Aorta (tissue), 5 donors: ENCODE measurements at regions not wholly inside any gene's neighbourhood (a gene's known extent, or its start where the extent isn't known, plus 50 kb on each side); places are given as distances from the start of the nearest gene placed in this dataset.

Source experiments
- ATAC-seq: fragments of 200-7000 bp; cut with Tn5 transposase; one replicate; pipeline ENCODE4 v1.9.1; 2022; ENCODE audit warnings: moderate library complexity; ENCODE audit not compliant: low FRiP score
- DNase-seq, 2 donors: peaks; one replicate each; pipeline ENCODE4 v3.0.0-alpha.2; 2020
- H3K27ac ChIP-seq, 2 donors: one replicate each; pipeline ENCODE4 v1.5.1; 2013; ENCODE audit warnings: low read length in 2 of 2, mild to moderate bottlenecking in 2 of 2, moderate library complexity in 2 of 2, control low read depth in 1 of 2, inconsistent platforms in 1 of 2, low read depth in 1 of 2
- H3K27me3 ChIP-seq, 2 donors: one replicate each; pipeline ENCODE4 v1.6.1; 2013; ENCODE audit warnings: control low read depth in 1 of 2, low read length in 1 of 2, mild to moderate bottlenecking in 1 of 2, moderate library complexity in 1 of 2; ENCODE audit not compliant: insufficient read depth in 2 of 2, control insufficient read depth in 1 of 2
- H3K36me3 ChIP-seq, 2 donors: one replicate each; pipeline ENCODE4 v1.6.1; 2013; ENCODE audit warnings: control low read depth in 1 of 2, low read length in 1 of 2, mild to moderate bottlenecking in 1 of 2; ENCODE audit not compliant: insufficient read depth in 2 of 2, control insufficient read depth in 1 of 2
- H3K4me1 ChIP-seq, 2 donors: one replicate each; pipeline ENCODE4 v1.6.1; 2013; ENCODE audit warnings: low read length in 2 of 2, control low read depth in 1 of 2, mild to moderate bottlenecking in 1 of 2, moderate library complexity in 1 of 2; ENCODE audit not compliant: insufficient read depth in 2 of 2, control insufficient read depth in 1 of 2
- H3K4me3 ChIP-seq, 2 donors: one replicate each; pipeline ENCODE4 v1.5.1; 2013; ENCODE audit warnings: low read length in 2 of 2, control low read depth in 1 of 2, mild to moderate bottlenecking in 1 of 2
- H3K9me3 ChIP-seq: one replicate; pipeline ENCODE4 v1.6.1; 2013; ENCODE audit warnings: mild to moderate bottlenecking, low read length; ENCODE audit not compliant: control insufficient read depth
- WGBS, 2 donors: extraction: QIAGEN DNeasy Blood & Tissue Kit; methylation state at CpG; one replicate each; pipeline ENCODE4 v1.1.7; 2013; 5-methylcytosine and 5-hydroxymethylcytosine counted together
- intact Hi-C, 2 donors: fragments of 100-400 bp; cut with DNase I; formaldehyde crosslinking; loops; one replicate each; pipeline versions ENCODE4 v1.14.2 to v1.15.0; 2022
- donor health status: healthy with polysubstance abuse.
- donor health status: Bipolar disorder and iron deficiency.
- donor health status: DM: no; HTN: no; CAD: no.
- donor health status: DM: no; HTN: no; CAD: no.
- donor health status: DM: yes; HTN: yes; CAD: no.

DNA sequence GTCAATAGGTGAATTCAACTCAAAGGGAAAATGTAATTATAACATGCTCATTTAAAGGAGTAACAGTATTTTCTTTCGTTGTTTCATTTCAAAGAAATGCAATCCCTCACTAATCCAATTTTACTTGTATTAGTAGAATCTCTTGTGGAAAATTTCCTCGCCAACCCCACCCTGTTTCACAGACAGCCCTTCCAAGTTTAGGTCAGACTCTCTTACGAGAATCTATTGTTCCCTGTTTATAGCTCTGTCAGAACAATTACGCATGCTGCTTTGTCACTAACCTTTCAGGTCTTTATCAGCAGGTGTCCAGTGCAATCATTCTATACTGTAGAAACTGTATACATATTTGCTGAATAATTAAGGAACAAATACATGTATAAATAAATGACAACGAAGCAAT lies 657.8 kb upstream of the LINC00305 start:
- ATAC-seq (no peak), DNase-seq (no peak)
- Histone ChIP-seq H3K27me3 (no peaks in the 10 kb centered on the region), H3K27ac (no peak overlapping the region), H3K36me3 (no peaks in the 10 kb centered on the region), H3K4me1 (no peaks in the 10 kb centered on the region), H3K9me3 (no peaks in the 10 kb centered on the region), H3K4me3 (no peak overlapping the region)
- WGBS, 2 donors: 85 to 91% methylated on average over 5 of the region's 5 CpGs
- intact Hi-C loops: no loop called here

- WGBS, 2 donors: 88 to 95% methylated on average over 2 of the region's 2 CpGs
- no peak overlapping the region for H3K4me3 ChIP-seq
- ATAC-seq (no peak), DNase-seq (no peak)
- intact Hi-C loops: no loop called here
- no peaks in the 10 kb centered on the region for H3K27me3 ChIP-seq
- no peaks in the 10 kb centered on the region for H3K9me3 ChIP-seq
- H3K27ac ChIP-seq: no peak overlapping the region
- H3K36me3 ChIP-seq: no peaks in the 10 kb centered on the region
- no peaks in the 10 kb centered on the region for H3K4me1 ChIP-seq
Observed at GRCh38 chr18:64806232-64806631, 657.3 kb upstream of the LINC00305 start.

DNA sequence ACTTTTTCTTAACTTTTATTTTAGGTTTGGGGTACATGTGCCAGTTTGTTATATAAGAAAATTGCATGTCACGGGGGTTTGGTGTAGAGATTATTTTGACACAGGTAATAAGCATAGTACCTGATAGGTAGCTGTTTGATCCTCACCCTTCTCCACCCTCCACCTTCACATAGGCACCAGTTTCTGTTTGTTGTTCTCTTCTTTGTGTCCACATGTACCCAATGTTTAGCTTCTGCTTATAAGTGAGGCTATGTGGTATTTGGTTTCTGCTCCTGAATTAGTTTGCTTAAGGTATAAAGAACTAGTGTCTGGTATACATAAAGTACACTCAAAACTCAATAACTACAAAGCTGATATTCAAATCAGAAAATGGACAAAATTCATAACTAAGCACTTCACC lies 654.6 kb upstream of the LINC00305 start:
- 79 to 83% methylated on average over 1 of the region's 1 CpG for WGBS, 2 donors

GRCh38 chr18:64800151-64800550 lies 651.3 kb upstream of the LINC00305 start:
- Histone ChIP-seq H3K27ac (no peak overlapping the region), H3K9me3 (no peaks in the 10 kb centered on the region), H3K4me1 (no peaks in the 10 kb centered on the region), H3K27me3 (no peaks in the 10 kb centered on the region), H3K4me3 (no peak overlapping the region), H3K36me3 (no peaks in the 10 kb centered on the region)
- intact Hi-C loops: no loop called here
- ATAC-seq (no peak), DNase-seq (no peak)

More for the DNA sequence above, 654.6 kb upstream of the LINC00305 start:
- Histone ChIP-seq H3K9me3 (no peaks in the 10 kb centered on the region), H3K4me1 (no peaks in the 10 kb centered on the region), H3K4me3 (no peak overlapping the region), H3K36me3 (no peaks in the 10 kb centered on the region), H3K27me3 (no peaks in the 10 kb centered on the region), H3K27ac (no peak overlapping the region)
- intact Hi-C loops: no loop called here
- DNase-seq (no peak), ATAC-seq (no peak)

DNA sequence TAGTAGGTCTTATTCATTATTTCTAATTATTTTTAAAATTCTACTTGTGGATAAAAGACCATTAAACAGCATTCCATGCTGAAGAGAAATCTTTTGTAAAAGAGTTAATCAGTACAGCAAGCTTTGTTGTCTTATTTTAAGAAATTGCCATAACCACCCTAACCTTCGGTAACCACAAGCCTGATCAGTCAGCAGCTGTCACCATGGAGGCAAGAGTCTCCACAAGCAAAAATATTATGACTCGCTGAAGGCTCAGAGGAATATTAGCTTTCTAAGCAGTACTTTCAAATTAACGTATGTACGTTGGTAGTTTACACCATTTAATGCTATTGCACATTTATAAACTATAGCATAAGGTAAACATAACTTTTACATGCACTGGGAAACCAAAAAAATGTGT lies 650.5 kb upstream of the LINC00305 start:
- Histone ChIP-seq H3K27me3 (no peaks in the 10 kb centered on the region), H3K27ac (no peak overlapping the region), H3K4me3 (no peak overlapping the region), H3K4me1 (no peaks in the 10 kb centered on the region), H3K36me3 (no peaks in the 10 kb centered on the region), H3K9me3 (no peaks in the 10 kb centered on the region)
- DNase-seq (no peak), ATAC-seq (no peak)
- intact Hi-C loops: no loop called here
- WGBS, 2 donors: 55 to 66% methylated on average over 4 of the region's 4 CpGs

DNA sequence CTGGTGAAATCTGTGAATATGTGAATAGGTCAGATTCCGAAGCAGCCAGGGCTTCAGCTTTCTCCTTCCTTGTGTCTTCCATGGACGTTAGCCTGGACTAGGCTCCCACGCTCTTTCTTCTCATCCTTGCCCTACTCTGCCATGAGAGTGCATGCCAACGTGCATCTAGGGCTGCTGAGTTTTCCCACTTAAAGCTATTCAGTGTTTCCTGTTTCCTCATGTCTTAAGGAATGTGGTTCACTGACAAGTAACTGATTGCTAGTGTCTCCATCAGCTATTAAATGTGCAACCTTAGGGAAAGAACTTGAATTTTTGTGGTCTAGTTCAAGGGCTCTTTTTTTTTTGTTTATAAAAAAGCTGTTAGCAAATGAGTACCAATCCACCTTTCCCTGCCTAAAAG lies 642.3 kb upstream of the LINC00305 start:
- no peak for ATAC-seq
- Histone ChIP-seq H3K9me3 (no peaks in the 10 kb centered on the region), H3K27ac (no peak overlapping the region), H3K4me3 (no peak overlapping the region), H3K27me3 (no peaks in the 10 kb centered on the region), H3K36me3 (no peaks in the 10 kb centered on the region), H3K4me1 (no peaks in the 10 kb centered on the region)
- intact Hi-C loops: no loop called here
- DNase-seq: no peak
- WGBS, 2 donors: 40 to 43% methylated on average over 4 of the region's 4 CpGs

- WGBS, 2 donors: 39 to 40% methylated on average over 4 of the region's 4 CpGs
- Histone ChIP-seq H3K9me3 (no peaks in the 10 kb centered on the region), H3K27me3 (no peaks in the 10 kb centered on the region), H3K4me3 (no peak overlapping the region), H3K27ac (no peak overlapping the region), H3K4me1 (no peaks in the 10 kb centered on the region), H3K36me3 (no peaks in the 10 kb centered on the region)
- DNase-seq (no peak), ATAC-seq (no peak)
- intact Hi-C loops: no loop called here
Observed at GRCh38 chr18:64785686-64786085, 636.8 kb upstream of the LINC00305 start.

- intact Hi-C loops: no loop called here
- H3K27me3 ChIP-seq: no peaks in the 10 kb centered on the region
Observed at GRCh38 chr18:64777556-64777955, 628.7 kb upstream of the LINC00305 start.

GRCh38 chr18:64765908-64766307 lies 617.0 kb upstream of the LINC00305 start:
- Histone ChIP-seq H3K36me3 (no peaks in the 10 kb centered on the region), H3K27ac (no peak overlapping the region), H3K9me3 (no peaks in the 10 kb centered on the region), H3K4me3 (no peak overlapping the region), H3K27me3 (no peaks in the 10 kb centered on the region), H3K4me1 (no peaks in the 10 kb centered on the region)
- 42 to 52% methylated on average over 3 of the region's 3 CpGs for WGBS, 2 donors
- no peak for DNase-seq
- intact Hi-C loops: no loop called here
- no peak for ATAC-seq

More at GRCh38 chr18:64777556-64777955, 628.7 kb upstream of the LINC00305 start:
- ATAC-seq: no peak
- Histone ChIP-seq H3K4me1 (no peaks in the 10 kb centered on the region), H3K36me3 (no peaks in the 10 kb centered on the region), H3K4me3 (no peak overlapping the region), H3K27ac (no peak overlapping the region), H3K9me3 (no peaks in the 10 kb centered on the region)
- no peak for DNase-seq
- WGBS, 2 donors: 83 to 85% methylated on average over 6 of the region's 6 CpGs
